ENCODE measurements at regions not wholly inside any gene's neighbourhood (a gene's known extent, or its start where the extent isn't known, plus 50 kb on each side); places are given as distances from the start of the nearest gene placed in this dataset.

- no peak for TF ChIP-seq CTCF (optimal IDR thresholded peaks at IDR 0.05 in 1 of 3, IDR thresholded peaks at IDR 0.05 in 1 of 3, conservative IDR thresholded peaks at IDR 0.05 in 1 of 3; ENCODE audit: extremely low read depth in 1 of 3, insufficient read depth in 2 of 3, low read length in 3 of 3)
- no peak for TF ChIP-seq EZH2 (IDR thresholded peaks at IDR 0.05; ENCODE audit: low read length)
Measured at GRCh38 chr17:52419229-52419641, 260.7 kb upstream of the CA10 start.
